Neural progenitor cell (in vitro differentiated cells): ENCODE measurements at regions not wholly inside any gene's neighbourhood (a gene's known extent, or its start where the extent isn't known, plus 50 kb on each side); places are given as distances from the start of the nearest gene placed in this dataset.

Source experiments
- EZH2 ChIP-seq: fragments of 200-600 bp; sonication (generic); IDR thresholded peaks from 2 replicates; pipeline ENCODE4 v1.6.1; 2017; ENCODE audit warnings: antibody characterized with exemption, mild to moderate bottlenecking, moderate library complexity
- TF ChIP-seq, protein P1 (sequence below): fragments of 200-600 bp; sonication (generic); IDR thresholded peaks from 2 replicates; pipeline ENCODE4 v1.5.1; 2017; ENCODE audit warnings: antibody characterized with exemption, mild to moderate bottlenecking

DNA sequence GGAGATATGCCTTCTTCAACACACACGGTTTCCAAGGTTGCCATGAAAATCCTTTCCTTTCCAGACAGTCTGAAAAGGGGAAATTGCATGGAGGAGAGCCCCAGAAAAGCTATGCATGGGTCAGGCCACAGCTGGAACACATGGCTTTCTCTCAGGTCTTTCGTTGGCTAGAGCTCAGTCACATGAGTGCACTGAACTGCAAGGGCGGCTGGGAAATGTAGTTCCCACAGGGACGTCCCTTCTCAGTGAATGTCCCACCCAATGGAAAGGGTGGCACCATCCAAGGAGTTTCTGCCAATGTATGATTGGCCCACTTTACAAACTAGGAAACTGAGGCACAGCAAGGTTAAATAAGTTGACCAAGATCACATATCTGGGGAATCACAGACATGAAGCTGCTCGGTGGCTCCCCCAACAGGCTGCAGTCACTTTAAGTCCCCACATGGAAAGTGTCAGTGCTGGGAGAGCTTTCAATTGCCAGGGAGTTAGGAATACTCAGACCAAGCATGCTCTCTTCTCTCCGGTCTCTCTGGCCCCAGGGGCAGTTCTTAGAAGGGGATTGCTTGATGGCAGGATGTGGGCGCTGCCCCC lies 571.3 kb downstream of the GLRX3 start:
- TF ChIP-seq, protein P1, sequence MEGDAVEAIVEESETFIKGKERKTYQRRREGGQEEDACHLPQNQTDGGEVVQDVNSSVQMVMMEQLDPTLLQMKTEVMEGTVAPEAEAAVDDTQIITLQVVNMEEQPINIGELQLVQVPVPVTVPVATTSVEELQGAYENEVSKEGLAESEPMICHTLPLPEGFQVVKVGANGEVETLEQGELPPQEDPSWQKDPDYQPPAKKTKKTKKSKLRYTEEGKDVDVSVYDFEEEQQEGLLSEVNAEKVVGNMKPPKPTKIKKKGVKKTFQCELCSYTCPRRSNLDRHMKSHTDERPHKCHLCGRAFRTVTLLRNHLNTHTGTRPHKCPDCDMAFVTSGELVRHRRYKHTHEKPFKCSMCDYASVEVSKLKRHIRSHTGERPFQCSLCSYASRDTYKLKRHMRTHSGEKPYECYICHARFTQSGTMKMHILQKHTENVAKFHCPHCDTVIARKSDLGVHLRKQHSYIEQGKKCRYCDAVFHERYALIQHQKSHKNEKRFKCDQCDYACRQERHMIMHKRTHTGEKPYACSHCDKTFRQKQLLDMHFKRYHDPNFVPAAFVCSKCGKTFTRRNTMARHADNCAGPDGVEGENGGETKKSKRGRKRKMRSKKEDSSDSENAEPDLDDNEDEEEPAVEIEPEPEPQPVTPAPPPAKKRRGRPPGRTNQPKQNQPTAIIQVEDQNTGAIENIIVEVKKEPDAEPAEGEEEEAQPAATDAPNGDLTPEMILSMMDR = peak; percentile 25
- TF ChIP-seq EZH2 = no peak
